ENCODE measurements at regions not wholly inside any gene's neighbourhood (a gene's known extent, or its start where the extent isn't known, plus 50 kb on each side); places are given as distances from the start of the nearest gene placed in this dataset.

DNA sequence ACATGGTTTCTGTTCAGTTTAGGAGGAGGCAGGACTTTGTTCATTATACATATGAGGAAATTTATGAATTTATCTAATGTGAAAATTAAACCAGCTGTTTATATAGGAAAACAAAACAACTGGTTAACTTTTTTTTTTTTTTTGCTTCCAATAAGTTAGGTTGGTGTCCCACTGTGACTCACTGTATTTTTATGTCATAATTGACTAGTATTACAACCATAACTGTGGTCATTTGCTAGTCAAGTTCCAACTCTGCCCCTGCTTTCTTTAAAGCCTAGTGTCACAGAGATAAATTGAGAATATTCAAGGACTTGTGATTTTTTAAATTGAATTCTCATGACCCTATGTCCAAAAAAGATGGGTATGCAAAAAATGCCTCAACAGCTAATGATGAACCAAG lies 227.7 kb downstream of the BCAT1 start:
- DNase-seq: no peak

DNA sequence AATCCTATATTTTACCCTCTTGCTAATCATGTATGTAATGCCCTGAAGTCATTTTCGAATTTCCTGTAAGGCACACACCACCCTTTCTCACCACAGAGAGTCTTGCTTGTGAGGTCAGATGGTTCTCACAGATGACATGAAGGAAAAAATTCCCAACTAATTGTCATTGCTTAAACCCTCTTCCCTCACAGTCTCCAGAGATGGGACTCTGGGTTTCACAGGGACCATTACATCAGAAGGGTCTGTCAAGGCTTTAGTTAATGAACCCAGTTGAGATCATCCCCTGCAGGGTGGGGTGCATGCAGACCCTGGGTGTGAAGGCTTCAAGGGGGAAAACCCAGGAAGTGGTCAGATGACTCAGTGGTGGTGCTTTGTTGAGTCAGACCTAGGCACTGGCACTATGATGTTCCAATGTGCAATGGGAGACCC lies 229.6 kb downstream of the BCAT1 start:
- peak; percentile 34 for DNase-seq

DNA sequence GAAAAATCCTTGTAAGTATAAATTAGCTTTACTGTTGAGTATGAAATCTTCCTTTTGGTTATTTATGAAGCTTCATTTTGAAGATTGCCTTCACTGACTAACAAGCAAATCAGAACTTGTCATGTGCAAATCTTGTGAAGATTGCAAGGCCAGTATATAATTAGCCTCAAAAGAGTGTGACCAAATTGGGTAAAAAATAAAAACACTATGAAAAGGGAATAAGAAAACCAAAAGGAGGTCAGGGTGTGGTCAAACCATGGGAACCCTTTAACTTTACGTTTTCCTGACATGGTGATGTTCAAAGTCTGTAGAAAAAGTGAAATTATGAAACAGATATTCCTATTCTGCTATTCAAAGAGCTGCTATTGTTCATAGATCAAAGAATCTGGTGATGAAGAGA lies 230.3 kb downstream of the BCAT1 start:
- DNase-seq: no peak

DNA sequence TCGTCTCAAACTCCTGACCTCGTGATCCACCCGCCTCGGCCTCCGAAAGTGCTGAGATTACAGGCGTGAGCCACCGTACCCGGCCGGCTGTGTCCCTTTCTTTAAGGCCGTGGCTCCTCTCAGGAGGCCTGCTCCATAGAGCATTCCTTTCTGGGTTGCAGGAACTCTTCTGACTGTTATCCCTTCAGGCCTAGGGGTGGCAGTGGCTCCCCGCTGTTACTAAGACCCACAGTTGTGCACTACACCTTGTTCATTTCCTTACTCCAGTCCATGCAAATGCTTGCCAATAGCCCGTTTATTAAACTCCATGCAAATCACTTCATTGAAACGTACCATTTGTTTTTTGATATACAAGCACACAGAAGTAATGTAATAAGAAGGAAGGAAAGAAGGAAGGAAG lies 234.7 kb downstream of the BCAT1 start:
- no peak for DNase-seq

DNA sequence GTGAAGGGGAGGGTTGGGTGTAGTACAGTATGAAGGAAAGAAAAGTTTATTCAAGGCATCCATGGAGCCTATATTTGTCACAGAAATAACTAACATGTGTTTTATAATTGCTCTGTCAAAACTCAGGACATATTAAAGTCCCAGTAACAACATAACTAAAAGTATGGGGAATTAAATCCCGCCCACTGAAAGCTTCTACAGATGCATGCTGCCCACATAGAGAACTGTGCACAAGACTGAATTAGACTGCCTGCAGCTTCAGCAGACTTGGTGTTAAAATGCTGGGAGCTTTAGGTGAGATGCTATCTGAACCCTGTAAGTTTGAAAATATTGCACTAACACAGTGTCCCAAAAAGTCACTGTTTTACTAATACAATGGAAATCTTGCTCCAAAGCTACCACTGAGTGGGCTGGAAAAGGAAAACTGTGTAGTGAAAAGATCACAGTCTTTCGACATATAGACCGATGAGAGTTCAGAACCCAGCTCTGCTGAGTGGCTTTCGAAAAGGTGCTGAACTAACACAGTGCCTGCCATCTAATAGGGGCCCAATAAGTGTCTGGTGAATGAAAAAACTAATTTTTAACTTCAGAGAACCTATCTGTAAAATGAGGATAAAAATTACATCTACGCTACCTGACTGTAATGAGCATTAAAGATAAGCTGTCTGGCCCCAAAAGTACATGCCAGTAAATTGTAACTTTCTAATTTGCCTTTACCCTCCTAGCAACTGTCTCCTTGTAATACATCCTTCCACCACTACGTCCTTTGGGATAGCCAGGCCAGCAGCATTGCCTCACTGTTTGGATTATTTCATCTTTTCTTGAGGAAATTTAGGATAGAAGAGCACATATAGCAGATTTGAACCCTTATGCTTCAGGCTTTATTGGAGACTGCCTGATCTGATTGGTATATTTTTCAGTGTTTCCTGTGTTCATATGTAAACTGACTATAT lies 237.6 kb downstream of the BCAT1 start:
- no peak for DNase-seq

DNA sequence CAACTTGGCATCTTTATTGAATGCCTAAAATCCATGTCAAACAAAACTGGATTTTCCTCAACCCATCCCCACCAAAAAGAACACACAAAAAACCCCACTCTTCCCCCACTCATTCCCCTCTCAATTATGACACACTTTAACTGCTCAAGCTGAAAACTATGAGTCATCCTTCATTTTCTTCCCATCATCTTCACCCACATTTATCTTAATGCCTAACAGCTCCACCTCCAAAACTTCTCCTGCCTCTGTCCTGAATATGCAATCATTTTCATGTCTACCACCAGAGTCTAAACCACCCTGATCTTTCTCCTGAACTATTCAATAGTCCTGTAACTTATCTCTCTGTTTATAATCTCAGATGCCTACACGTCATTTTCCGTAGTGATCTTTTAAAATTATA lies 239.7 kb downstream of the BCAT1 start:
- no peak for DNase-seq

DNA sequence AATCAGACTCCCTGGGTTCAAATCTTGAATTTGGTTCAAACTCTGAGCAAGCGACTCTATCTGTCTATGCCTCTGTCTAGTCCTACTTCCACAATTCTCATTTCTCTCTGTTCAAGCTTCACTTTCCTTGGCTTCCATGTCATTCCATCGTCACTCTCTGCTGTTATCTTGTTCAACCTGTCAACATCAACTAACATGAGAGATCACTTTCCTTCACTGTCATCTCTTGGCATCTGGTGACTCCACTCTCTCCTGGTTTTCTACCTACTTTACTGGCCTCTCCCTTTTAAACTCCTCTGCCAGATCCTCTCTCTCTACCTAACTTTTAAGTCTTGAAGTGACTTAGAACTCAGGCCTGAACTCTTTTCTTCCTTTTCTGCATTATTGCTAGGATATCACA lies 240.2 kb downstream of the BCAT1 start:
- no peak for DNase-seq

DNA sequence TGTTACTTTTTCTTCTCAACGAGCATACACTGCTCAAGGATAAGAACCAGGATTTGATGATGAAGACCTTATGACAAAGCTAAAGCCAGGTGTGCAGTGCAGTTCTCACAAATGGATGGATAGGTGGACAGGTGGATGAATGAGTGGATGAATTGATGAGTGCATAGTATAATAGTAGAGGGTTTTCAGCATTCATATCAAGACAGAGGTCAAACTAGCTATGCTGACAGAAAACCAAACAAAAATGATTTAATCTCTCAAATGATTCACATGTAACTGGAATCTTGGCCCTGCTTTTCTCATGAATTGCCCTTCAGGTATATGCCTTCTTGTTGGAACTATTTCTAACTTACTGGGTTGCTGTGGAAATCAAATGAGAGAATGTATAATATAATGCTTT lies 240.9 kb downstream of the BCAT1 start:
- no peak for DNase-seq

DNA sequence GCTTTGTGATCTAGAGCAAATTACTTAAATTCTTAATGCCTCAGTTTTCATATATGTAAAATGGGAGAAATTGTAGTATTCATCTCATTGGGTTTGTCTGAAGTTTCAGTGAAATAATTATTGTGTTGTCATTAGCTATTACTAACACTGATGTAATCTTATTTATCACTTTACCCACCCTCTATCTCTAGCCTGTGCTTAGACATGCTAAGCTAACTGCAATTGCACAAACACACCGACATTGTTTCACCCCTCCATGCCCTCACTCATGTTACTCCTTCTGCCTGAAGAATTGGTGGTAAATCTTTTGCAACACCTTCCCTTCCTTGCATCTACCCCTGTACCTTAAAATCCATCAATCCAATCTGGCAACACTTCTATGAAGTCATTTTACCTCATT lies 241.6 kb downstream of the BCAT1 start:
- no peak for DNase-seq

DNA sequence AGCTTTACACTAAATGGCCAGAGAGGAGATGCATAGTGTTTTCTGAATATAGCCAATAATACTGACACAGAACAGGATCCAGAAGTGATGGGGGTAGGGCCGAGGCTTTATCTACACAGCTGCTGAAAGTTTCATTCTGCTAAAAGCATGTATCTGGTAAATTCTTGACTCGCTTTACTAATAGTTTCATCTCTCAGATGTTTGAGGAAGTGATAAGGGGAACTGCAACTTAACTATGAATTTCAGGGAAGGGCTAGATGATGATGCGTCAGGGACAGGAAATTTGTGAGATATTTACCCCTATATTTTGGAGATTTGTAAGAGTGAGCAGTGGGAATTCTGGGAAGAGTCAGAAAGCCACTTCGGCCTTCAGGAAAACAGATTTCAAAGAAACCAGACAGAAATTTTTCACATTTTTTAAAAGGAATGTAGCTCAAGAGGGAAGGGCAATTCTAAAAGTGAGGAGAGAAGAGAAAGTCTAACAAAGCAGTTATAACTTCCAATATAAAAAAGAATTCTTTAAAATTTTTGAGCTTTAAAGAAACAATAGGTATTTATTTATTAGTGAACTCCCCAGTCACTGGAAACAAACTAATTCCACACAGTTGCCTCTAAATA lies 243.1 kb downstream of the BCAT1 start:
- DNase-seq: no peak

DNA sequence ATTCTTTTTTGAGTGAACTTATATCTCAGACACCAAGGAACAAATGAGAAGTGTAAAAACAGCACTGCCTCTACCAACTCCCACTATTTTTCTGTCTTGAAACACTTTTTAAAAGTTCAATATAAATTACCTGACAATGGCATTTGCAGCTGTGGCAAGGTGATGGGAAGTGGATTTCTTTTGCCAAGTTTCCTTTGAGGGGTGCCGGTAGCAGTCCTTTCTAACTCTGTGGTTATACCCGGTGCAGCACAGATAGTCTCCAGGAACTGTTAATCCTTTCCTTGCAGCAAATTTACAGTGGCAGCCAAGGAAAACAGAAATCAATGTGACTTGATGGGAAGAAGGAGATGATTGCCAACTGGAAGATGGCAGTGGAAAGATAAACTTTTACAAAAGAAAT lies 243.7 kb downstream of the BCAT1 start:
- DNase-seq: no peak

DNA sequence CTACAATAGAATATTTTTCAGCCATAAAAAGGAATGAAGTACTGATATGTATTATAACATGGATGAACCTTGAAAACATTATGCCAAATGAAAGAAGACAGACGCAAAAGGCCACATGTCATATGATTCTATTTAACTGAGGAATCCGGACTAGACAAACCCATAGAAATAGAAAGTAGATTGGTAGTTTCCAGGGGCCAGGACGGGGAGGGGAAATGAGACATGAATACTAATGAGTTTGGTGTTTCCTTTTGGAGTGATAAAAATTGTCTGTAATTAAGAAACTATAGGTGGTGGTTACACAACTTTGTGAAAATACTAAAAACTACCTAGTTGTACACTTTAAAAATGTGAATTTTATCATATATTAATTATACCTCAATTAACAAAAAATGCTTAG lies 247.6 kb downstream of the BCAT1 start:
- DNase-seq: no peak

DNA sequence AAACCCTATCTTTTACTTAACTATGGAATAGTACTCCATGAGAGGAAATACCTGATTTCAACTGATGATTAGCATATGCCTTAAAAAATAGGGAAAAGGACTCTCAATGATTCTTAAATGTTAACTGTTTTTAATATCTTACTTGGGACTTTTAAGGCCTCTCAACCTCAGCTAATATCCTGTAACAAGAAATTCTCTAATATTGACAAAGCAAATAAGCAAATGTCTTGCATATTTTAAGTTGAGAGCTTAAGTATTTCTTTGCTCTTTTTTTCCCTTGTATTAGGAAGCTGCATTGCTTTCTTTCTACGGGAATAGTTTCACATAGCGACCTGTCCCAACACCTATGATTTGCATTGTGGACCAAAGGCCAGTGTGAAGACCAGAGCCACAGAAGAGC lies 249.9 kb downstream of the BCAT1 start:
- DNase-seq: no peak

DNA sequence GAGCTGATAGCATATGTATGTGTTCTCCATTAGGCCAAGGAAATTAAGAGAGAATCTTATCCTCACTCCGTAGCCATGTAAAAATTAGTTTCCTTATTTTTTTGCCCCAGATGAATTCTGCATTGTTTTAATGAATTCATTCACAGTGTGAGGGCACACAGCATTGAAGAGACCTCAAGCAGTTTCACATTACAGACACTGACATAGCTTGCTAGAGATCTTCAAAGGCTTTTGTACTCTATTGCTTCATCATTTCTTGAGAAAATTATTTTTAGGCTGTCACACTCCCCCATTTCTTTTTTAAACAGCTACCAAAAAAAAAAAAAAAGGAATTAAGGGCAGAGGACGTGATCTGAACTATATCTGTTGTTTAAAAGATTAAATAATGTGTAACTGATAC lies 251.1 kb downstream of the BCAT1 start:
- DNase-seq: no peak

DNA sequence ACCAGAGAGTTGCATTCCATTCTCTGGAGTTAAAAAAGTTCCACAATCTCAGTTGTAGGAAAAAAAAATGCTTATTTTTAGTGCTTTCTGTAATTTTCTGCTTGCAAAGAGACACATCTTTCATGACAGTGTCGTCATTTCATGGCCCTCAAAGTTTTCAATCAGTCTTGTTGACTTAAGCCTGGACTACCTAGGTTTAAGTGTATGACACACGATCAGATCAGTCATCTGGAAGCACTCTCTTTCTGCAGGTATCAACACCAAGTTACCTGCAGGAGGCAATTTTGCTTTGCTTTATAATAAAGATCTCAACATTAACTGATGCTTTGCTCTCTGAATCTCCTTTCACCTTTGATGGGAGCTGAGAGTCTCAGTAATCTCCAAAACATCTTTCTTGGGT lies 251.6 kb downstream of the BCAT1 start:
- DNase-seq: no peak

DNA sequence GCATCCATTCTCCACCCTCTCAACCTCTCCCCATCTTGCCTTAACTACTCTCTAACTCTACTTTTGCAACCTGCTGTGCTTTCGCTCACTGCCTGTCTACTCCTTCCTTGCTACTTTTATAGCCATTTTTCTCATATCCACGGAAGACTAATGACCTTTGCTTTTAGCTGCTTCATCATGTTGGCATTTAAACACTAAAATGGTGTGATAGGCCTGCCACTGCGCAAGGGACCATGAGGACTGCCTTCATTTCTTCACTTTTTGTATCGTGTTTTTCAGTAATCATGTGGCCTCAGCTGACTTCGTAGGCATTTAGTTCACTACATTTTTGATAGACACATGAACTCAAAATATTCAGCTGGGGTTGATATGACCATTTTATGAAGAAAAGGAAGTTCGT lies 252.1 kb downstream of the BCAT1 start:
- DNase-seq: no peak

DNA sequence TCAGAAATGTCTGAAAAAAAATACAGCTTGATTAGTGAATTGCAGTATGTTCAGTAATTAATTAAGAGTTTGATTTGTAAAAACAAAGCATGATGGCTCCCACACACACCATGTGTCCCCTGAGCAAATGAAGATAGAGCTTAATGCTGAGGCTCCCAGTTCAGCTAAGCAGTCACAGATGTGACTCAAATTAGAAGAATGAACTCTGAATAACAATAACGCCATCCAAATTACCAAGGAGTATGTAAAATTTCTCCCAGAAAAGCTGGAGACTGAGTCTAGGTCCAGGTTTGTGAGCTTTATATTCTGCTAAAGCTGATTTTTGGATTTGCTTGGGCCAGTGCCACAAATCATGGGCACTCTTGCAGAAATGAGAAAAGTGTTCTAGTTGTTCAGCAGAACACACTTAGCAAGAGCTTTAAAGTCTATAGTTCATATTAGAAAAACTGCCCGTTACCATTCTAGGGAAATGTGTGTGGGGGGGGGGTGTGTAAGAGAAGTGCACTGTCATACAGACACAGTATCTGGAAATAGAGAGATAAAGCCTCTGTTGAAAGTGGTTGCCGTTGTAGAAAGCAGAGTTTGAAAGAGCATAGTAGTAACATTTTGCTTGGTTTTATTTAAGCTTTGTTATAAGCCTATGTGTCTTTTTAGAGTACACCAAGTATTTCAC lies 253.1 kb downstream of the BCAT1 start:
- no peak for DNase-seq

DNA sequence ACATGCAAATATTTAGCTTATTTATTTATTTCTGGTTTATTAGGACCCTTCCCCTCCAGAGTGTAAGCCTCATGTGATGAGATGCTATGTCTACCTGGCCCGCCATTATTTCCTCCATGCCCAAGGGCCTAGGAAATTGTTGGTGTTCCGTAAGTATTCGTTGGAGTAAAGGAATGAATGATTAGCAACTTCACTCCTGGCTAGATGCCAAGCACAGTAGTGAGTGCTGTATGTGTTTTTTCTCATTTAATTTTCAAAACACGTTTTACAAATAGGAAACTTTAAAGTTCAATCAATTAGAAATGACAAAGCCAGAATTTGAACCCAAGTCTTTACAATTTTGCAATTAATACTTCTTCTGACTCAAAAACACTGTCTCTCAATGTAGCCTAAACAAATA lies 253.8 kb downstream of the BCAT1 start:
- no peak for DNase-seq

DNA sequence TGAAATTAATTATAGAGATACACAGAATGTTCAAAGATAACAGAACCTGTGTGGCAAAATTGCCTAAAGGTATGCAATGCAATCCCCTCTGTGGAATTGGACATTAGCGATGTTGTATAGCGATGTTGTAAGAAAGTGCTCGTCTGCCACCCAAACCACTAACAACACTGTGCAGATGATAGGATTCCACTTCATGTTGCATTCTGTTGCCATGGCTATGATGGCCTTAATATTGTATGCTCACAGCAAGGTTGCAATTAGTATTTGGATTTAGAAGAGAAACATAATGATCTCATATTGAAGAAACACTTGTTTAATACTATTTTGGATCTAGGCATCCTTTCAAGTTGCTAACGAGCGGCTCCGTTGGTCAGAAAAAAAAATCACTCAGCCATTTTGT lies 260.3 kb downstream of the BCAT1 start:
- no peak for DNase-seq

DNA sequence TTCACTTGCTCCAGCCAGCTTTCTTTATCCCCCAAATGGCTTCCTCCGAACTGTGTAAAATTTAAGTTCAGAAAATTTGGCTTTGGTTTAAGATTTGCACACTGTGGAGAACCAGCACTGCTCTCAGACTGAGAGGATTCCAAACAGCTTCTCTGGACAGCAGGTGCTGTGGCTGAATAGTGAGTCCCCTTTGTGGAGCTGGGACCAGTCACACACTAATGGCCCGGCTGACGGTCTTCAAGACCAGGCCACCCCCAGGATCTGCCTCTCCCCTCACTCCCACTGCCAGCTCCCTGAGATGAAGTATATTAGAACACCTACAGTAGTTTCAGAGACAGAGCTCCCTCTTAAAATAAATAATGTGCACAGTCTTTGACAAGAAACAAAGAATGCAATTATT lies 267.3 kb downstream of the BCAT1 start:
- no peak for DNase-seq

DNA sequence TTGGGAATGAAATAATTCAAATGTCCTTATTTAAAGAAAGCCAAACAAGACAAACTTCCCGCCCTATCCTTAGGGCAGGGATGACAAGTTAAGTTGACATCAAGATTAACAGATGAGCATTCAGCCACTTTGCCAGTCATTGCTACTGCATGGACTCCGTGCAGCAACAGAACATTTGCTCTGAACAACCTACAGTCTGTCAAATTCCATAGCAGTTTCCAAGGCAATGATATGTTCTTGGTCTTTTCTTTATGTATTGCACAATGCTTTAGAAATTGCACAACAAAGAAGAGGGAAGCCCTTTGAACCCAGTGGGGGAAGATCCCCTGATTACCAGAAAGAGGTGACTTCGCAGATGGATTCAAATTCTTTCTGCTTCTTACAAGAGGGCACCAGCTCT lies 269.8 kb downstream of the BCAT1 start:
- DNase-seq: no peak

DNA sequence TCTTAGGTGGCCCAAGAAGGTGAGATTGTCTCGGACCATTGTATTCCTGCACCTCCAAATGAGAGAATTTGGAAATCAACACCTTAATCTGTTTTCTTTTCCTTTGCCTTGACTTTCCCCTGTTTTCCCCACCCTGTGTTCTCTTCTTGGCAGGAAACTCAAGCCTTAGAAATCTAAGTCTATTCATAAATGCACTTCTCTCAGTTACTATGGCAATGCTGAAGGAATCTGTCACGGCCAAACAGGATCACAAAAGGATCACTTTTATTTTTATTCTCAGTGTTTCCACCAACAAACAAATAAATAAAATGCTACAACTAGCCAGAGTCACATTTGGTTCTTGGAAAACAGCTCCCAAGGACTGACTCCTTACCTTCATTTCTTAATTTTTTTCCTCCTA lies 270.5 kb downstream of the BCAT1 start:
- DNase-seq: no peak

DNA sequence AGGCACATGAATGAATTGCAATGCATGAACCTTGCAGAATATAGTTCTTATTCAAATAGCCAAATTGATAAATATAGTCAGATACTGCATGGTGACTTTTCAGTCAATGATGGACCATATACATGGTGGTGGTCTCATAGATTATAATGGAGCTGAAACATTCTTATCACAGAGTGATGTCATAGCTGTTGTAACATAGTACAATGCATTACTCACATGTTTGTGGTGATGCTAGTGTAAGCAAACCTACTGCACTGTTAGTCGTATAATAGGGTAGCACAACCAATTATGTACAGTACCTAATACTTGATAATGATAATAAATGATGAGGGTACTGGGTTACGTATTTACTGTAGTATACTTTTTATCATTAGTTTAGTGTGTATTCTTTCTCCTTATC lies 280.3 kb downstream of the BCAT1 start:
- no peak for DNase-seq

Data from CD4-positive, alpha-beta T cell treated with Interleukin-21 for 1 hour (primary cell).